ENCODE measurements at regions not wholly inside any gene's neighbourhood (a gene's known extent, or its start where the extent isn't known, plus 50 kb on each side); places are given as distances from the start of the nearest gene placed in this dataset.

DNA sequence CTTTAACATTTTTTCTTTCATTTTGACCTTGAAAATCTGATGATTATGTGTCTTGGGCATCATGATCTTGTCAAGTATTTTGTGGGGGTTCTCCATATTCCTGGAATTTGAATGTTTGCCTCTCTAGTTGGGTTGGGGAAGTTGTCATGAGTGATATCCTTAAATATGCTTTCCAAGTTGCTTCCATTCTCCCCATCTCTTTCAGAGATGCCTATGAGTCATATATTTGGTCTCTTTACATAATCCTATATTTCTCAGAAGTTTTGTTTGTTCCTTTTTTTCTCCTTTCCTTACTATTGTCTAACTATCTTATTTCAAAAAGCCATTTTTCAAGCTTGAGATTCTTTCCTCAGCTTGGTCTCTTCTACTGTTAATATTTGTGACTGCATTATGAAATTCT, 69.0 kb upstream of the CCDC80 start:
- no peak for TF ChIP-seq CTCF (IDR thresholded peaks at IDR 0.05)
- no peak for TF ChIP-seq POLR2A (IDR thresholded peaks at IDR 0.05)

Data from esophagus squamous epithelium (tissue), 4 donors.